ENCODE measurements at regions not wholly inside any gene's neighbourhood (a gene's known extent, or its start where the extent isn't known, plus 50 kb on each side); places are given as distances from the start of the nearest gene placed in this dataset.

DNA sequence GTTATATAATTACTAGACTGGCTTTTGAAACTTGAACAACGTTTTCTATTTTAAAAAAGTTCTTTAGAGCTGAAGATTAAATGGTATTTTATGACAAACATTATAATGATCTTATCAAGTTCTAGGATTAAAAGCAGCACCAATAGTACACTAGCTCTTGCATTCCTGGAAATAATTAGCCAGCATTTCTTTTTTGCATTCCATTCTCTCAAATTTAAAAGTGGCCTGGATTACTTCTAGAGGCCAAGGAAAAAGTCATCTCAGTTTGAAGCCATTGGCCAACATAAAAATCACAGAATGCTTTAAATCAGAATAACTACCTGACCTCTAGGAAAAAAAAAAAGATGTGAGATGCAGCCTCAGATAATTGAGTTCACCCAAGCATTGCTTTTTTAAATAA is 1326.4 kb upstream of the SORCS1 start:
- TF ChIP-seq, protein P1, sequence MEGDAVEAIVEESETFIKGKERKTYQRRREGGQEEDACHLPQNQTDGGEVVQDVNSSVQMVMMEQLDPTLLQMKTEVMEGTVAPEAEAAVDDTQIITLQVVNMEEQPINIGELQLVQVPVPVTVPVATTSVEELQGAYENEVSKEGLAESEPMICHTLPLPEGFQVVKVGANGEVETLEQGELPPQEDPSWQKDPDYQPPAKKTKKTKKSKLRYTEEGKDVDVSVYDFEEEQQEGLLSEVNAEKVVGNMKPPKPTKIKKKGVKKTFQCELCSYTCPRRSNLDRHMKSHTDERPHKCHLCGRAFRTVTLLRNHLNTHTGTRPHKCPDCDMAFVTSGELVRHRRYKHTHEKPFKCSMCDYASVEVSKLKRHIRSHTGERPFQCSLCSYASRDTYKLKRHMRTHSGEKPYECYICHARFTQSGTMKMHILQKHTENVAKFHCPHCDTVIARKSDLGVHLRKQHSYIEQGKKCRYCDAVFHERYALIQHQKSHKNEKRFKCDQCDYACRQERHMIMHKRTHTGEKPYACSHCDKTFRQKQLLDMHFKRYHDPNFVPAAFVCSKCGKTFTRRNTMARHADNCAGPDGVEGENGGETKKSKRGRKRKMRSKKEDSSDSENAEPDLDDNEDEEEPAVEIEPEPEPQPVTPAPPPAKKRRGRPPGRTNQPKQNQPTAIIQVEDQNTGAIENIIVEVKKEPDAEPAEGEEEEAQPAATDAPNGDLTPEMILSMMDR (conservative IDR thresholded peaks at IDR 0.05 in 1 of 2, IDR thresholded peaks at IDR 0.05 in 1 of 2; ENCODE audit: low read depth in 1 of 2, low read length in 2 of 2) = no peak
- TF ChIP-seq EZH2 (IDR thresholded peaks at IDR 0.05; ENCODE audit: low read length, missing control alignments) = no peak

Measured in fibroblast of lung (primary cell).